Prostate gland (tissue), 2 donors: ENCODE measurements at regions not wholly inside any gene's neighbourhood (a gene's known extent, or its start where the extent isn't known, plus 50 kb on each side); places are given as distances from the start of the nearest gene placed in this dataset.

ENCODE experiments used
- DNase-seq: peaks from one replicate; pipeline ENCODE4 v3.0.0-alpha.2; 2019; ENCODE audit warnings: low spot score
- H3K27ac ChIP-seq, 2 donors: fragments of 200-600 bp; sonication (generic); 2 replicates each; pipeline ENCODE4 v1.5.1; 2017 to 2019
- H3K27me3 ChIP-seq: fragments of 200-600 bp; sonication (generic); replicated peaks from 2 replicates; pipeline ENCODE4 v1.5.1; 2019; ENCODE audit not compliant: insufficient read depth
- H3K36me3 ChIP-seq, 2 donors: fragments of 200-600 bp; sonication (generic); 1 replicate in 1 of 2; 2 replicates in 1 of 2; pipeline versions ENCODE4 v1.5.1 to v1.8.1; 2017 to 2019
- H3K4me1 ChIP-seq: fragments of 200-600 bp; sonication (generic); replicated peaks from 2 replicates; pipeline ENCODE4 v1.5.1; 2019
- H3K4me3 ChIP-seq, 2 donors: fragments of 200-600 bp; sonication (generic); 2 replicates each; pipeline ENCODE4 v1.5.1; 2017 to 2019
- H3K9me3 ChIP-seq: fragments of 200-600 bp; sonication (generic); 2 replicates; pipeline ENCODE4 v1.5.1; 2017
- POLR2A ChIP-seq: fragments of 450-650 bp; IDR thresholded peaks from one replicate; pipeline ENCODE4 v1.6.1; 2016; ENCODE audit warnings: antibody characterized with exemption, mild to moderate bottlenecking
- POLR2AphosphoS5 ChIP-seq: sonication (generic); formaldehyde crosslinking; IDR thresholded peaks from one replicate; pipeline ENCODE4 v1.6.1; 2017; ENCODE audit warnings: antibody characterized with exemption
- WGBS: methylation state at CpG from one replicate; pipeline ENCODE4 v1.1.5; 2018; 5-methylcytosine and 5-hydroxymethylcytosine counted together
- intact Hi-C: fragments of 100-400 bp; cut with DNase I; formaldehyde crosslinking; loops from one replicate; pipeline ENCODE4 v1.14.2; 2022
- TF ChIP-seq, protein P1 (sequence below), 4 experiments: fragments of 200-600 bp in 2 of 4; fragments of 450-650 bp in 2 of 4; sonication (generic) in 2 of 4; IDR thresholded peaks; 1 replicate in 3 of 4; 2 replicates in 1 of 4; pipeline ENCODE4 v1.5.1; 2016 to 2019; ENCODE audit warnings: antibody characterized with exemption in 4 of 4, mild to moderate bottlenecking in 2 of 4, moderate library complexity in 2 of 4

DNA sequence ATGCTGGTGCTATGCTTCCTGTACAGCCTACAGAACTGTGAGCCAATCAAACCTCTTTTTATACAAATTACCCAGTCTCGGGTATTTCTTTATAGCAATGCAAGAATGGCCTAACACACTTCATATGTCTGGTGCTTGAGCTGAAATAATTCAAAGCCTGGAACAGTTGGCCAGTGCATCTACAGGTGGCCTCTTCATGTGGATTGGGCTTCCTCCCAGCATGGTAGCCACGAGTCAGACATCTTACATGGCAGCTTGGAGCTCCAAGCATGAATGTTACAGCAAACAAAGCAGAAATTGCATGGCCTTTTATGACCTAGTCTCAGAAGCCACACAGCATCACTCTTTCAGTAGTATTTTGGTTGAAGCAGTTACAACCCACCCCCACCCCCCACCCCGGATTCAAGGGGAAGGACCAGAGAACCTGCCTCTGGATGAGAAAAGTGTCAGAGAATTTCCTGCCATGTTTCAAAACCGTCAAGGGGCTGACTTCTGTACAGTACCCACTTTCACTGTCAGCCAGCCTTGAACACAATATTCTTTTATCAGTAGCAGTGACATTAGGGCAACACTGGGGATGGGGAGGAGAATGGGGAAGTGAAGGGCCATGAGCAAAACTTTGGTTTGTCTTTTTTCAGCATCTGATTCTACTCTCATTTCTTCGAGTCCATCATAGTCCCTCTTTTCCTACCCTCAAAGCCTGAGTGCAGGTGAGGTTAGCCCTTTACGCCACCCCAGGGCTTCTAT lies 368.7 kb downstream of the BCOR start:
- no peaks in the 10 kb centered on the region for H3K27me3 ChIP-seq

DNA sequence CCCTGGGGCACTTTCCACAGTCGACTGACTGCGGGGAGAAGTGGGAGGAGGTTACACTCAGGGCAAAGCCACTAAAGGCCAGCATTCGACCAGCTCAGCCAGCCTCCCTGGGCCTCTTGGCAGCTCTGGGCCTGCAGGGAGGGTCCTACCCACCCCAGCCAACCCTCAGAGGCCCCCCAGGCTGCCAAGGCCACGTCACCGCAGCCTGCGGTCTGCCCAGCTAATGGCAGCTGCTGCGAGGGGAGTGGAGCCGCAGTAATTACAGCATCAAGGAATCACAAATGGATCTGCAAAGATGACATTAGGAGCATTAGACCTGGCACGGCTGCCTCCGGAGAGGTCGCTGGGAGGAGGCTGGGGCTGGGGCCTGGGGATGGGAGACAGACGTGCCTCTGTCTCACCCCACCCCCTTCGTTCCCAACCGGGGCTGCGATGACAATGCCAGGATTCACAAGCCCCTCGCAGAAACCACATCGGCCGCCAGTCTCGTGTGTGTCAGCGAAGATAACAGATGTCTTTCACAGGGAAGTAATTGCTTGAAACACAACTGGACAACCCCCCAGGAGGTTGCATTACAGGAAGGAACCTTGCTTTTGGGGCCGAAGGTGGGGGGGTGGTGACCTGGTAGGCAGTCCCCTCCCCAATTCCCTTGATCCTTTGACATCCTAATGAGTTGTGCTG lies 367.6 kb downstream of the BCOR start:
- intact Hi-C loops, result loop anchor here (10.0 kb wide), 4 partner anchors 175 to 445 kb away; no protein-coding TSS in a partner anchor
- Histone ChIP-seq H3K27ac (no peak overlapping the region), H3K4me3 (no peak overlapping the region), H3K36me3 (no peaks in the 10 kb centered on the region), H3K27me3 (no peaks in the 10 kb centered on the region), H3K9me3 (no peaks in the 10 kb centered on the region), H3K4me1 (no peaks in the 10 kb centered on the region)
- DNase-seq, result no peak
- no peak for TF ChIP-seq POLR2AphosphoS5
- TF ChIP-seq, protein P1, sequence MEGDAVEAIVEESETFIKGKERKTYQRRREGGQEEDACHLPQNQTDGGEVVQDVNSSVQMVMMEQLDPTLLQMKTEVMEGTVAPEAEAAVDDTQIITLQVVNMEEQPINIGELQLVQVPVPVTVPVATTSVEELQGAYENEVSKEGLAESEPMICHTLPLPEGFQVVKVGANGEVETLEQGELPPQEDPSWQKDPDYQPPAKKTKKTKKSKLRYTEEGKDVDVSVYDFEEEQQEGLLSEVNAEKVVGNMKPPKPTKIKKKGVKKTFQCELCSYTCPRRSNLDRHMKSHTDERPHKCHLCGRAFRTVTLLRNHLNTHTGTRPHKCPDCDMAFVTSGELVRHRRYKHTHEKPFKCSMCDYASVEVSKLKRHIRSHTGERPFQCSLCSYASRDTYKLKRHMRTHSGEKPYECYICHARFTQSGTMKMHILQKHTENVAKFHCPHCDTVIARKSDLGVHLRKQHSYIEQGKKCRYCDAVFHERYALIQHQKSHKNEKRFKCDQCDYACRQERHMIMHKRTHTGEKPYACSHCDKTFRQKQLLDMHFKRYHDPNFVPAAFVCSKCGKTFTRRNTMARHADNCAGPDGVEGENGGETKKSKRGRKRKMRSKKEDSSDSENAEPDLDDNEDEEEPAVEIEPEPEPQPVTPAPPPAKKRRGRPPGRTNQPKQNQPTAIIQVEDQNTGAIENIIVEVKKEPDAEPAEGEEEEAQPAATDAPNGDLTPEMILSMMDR (IDR thresholded peaks at IDR 0.05), result no peak
- TF ChIP-seq POLR2A, result no peak
- WGBS, result 60% methylated on average over 13 of the region's 21 CpGs

More for the DNA sequence above, 368.7 kb downstream of the BCOR start:
- WGBS, result 89% methylated on average over 6 of the region's 6 CpGs
- no peak overlapping the region for H3K27ac ChIP-seq
- no peak for DNase-seq
- H3K4me3 ChIP-seq, result no peak overlapping the region
- H3K36me3 ChIP-seq, result no peaks in the 10 kb centered on the region
- no peaks in the 10 kb centered on the region for H3K4me1 ChIP-seq
- intact Hi-C loops, result no loop called here
- H3K9me3 ChIP-seq, result no peaks in the 10 kb centered on the region
- TF ChIP-seq, protein P1 (IDR thresholded peaks at IDR 0.05), result no peak
- TF ChIP-seq POLR2AphosphoS5 (no peak), POLR2A (no peak)

DNA sequence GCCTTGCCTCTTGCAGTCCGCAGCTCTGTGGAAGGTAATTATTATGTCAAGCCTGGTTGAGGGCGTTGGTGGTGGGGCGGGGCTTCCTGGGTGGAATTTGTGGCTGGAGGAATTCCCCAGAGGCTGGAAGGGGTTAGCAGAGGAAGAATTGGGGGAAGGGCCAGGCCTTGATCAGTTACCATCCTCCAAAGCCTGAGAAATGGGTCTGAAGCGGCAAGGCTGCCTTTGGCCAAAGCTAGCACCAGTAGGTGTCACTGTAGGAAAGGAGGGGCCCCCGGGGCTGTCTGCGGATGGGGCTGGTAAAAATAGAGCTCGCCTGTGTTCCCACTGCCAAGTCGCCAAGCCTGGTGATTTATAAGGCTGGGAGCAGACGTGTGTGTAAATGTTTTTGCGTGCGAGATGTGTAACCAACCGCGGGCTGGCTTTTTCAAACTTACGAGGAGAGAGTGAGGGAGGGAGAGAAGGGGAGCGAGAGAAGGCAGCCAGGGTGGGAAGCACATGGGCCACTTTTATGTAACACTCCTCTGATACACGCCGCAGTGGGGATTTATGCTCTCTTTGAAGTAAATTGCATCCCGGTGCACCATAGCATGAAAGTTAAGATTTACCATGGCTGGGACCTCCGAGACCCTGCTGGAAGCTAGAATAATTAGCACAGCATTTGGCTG lies 367.0 kb downstream of the BCOR start:
- H3K4me1 ChIP-seq, result peaks cover 3% of the 10 kb centered on the region

DNA sequence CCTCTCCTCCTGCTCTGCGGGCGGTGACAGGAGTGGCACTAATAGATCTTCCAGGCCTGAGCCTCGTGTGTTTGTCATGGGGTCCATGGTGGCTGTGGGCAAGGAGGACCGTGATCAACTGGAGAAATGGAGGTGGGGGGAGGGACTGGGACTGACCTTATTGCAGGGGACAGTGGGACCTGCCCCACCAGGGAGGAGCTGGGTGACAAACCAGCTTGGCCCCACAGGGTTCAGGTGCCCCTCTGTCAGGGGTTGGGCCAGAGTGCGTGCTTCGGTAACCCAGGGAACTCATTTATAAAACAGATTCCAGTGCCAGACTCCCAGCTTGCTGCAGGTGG lies 366.5 kb downstream of the BCOR start:
- intact Hi-C loops, result loop anchor here (10.0 kb wide), 4 partner anchors 174 to 444 kb away; no protein-coding TSS in a partner anchor
- TF ChIP-seq POLR2AphosphoS5 (no peak), POLR2A (no peak)
- TF ChIP-seq, protein P1 (IDR thresholded peaks at IDR 0.05), result no peak
- DNase-seq, result no peak
- H3K9me3 ChIP-seq, result no peaks in the 10 kb centered on the region
- H3K4me3 ChIP-seq, result no peak overlapping the region
- H3K4me1 ChIP-seq, result peaks cover 5% of the 10 kb centered on the region
- no peaks in the 10 kb centered on the region for H3K36me3 ChIP-seq
- no peaks in the 10 kb centered on the region for H3K27me3 ChIP-seq
- WGBS, result 13% methylated on average over 3 of the region's 6 CpGs
- peak overlapping the region in 1 of 2 donors; percentile 31 for H3K27ac ChIP-seq

More for the DNA sequence above, 367.0 kb downstream of the BCOR start:
- 2% methylated on average over 15 of the region's 19 CpGs for WGBS
- Histone ChIP-seq H3K27me3 (no peaks in the 10 kb centered on the region), H3K9me3 (no peaks in the 10 kb centered on the region), H3K4me3 (no peak overlapping the region), H3K27ac (peak overlapping the region in 1 of 2 donors; percentile 31), H3K36me3 (no peaks in the 10 kb centered on the region)
- peak; percentile 79 for TF ChIP-seq POLR2AphosphoS5
- TF ChIP-seq, protein P1 (IDR thresholded peaks at IDR 0.05), result peak; percentile 20 to 71 (median 62)
- TF ChIP-seq POLR2A, result no peak
- intact Hi-C loops, result loop anchor here (10.0 kb wide), 4 partner anchors 174 to 444 kb away; no protein-coding TSS in a partner anchor
- DNase-seq, result peak; percentile 83
